Stimulated activated CD8-positive, alpha-beta memory T cell treated with anti-CD3 and anti-CD28 coated beads, Interleukin-15, amount 100 ng/mL, for 4 hours (primary cell): ENCODE measurements at regions not wholly inside any gene's neighbourhood (a gene's known extent, or its start where the extent isn't known, plus 50 kb on each side); places are given as distances from the start of the nearest gene placed in this dataset.

ENCODE experiments used
- DNase-seq, 2 donors: peaks; one replicate each; pipeline ENCODE4 v3.0.0-alpha.2; 2020; ENCODE audit warnings: low read depth in 2 of 2

DNA sequence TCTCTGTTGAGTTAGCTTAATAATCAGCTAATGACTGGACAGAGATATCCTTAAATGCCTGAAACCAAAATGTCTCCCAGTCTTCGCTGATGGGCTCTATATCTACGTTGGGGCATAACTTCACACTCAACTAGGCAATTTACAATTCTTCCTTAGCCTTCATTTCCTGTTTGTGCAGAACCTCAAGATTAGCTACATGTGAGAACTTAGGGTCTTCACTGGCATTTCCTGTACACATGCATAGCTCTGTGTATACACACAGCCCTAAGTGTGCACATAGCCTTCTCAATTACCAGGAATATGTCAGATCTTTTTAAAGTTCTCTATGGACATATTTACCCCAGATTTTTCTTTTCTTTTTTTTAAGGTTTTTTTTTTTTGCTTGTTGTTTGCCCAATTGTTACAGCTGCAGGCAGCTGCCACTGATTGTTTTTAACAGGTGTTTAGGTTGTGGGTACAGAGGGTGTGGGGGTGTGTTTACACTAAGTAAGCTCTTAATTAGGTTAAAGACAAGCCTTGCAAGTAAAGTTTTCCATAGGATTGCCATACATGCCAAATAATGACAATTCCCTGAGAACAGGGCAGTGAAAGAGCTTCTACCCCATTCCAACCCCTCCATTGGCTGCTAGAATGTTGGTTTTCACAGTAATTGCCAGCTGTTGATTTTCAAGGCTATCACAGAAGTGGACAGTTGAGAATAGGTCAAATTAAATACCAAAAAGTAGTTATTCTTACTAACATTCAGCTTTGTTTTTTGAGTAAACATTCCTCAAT, 441.0 kb downstream of the TLE4 start:
- DNase-seq = no peak

DNA sequence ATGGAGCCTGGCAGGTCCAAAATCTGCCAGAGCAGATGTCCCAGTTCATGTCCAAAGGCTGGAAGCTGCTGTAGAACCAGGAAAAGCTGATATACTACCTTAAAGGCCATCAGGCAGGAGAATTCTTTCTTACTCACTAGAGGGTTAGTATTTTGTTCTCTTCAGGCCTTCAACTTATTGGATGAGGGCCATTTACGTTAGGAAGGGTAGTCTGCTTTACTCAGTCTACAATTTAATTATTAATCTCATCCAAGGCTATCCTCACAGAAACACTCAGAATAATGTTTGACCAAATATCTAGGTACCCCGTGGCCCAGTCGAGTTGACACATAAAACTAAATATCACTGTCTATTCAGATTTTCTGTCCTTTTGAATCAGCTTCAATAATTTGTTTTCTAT, 437.4 kb downstream of the TLE4 start:
- DNase-seq = no peak

DNA sequence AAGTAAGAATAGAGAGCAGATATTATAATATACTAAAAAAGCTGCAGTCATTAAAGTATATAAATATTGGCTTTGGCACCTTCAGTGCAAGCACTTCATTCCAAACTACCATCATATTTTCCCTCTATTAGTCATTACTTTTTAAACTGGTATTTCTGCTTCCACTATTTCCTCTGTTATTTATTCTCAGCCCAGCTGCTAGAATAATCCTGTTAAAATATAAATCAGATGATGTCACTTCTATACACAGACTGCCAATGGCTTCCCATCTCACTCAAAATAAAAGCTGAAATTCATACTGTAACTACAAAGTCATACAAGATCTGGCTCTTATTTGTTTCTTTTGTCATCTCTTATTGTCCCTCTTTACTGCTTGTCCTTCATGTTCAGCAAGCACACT, 432.9 kb downstream of the TLE4 start:
- DNase-seq = no peak

DNA sequence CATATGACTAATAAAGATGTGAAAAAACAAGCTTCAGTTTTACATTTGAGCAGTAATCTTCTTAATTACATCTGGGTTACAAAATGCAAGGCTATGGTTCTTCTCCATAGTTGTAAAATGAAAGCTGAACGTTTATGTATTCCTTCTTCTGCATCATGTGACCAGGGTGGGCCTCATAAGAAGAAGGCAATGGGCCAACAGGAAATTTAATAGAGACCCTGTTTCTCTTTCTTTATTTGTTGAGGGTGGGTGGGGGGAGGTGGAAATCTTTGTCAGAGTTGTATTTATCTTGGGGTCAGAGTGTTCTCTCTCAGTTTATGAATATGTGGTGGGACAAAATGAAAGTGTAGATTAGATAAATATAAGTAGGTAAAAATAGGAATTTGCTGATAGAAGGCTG, 418.8 kb downstream of the TLE4 start:
- DNase-seq = no peak

DNA sequence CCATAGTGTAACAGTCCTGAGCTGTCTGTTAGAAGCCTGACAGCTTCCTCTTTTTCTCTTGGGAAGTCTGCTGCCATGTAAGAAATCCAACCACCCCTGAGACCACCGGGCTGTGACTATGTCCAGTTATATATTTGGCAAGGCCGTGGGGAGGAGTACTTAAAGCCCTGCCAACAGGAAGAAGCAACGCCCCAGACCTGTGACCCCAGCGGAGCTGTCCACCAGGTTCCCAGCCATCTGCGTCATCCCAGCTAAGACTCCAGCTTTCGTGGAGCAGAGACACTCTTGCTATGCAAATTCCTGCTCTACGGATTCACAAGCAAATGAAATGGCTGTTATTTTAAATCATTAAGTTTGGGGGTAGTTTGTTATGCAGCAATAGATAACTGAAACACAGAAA, 417.3 kb downstream of the TLE4 start:
- no peak for DNase-seq

DNA sequence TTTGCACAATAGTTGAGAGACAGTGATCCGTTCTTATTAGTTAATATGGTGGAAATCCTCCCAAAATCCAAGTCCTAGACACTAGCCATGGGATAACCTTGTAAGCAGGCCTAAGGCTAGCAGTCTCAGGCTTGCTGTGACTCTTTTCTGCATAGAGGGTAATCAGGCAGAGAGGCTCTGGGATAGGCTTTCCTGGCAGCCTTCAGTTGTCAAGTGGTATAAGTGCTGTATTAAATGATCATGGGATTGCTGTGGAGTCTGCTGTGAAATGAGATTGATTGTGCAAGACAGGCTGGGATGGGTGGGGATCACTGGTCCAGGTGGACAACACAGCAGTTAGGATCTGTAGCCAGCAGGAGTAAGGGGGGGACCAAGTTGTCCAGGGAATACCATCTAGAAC, 416.4 kb downstream of the TLE4 start:
- no peak for DNase-seq

DNA sequence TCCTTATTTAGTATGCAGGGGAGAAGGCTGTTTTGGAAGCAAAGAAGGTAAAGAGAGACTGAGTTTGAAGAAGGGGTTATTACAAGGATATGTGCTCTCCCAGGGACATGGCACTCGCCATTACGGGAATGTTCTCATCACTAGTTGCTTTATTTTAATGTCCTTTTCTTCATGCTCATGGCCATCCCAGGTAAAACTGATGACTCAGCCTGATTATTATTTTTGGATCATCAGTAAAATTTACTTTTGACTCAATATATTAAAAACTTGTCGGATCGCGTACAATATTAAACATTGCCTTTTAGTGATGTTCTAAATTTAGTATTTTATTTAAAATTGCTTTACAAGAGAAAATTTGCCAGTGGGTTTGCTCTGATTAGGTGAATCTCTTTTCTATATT, 414.7 kb downstream of the TLE4 start:
- no peak for DNase-seq

DNA sequence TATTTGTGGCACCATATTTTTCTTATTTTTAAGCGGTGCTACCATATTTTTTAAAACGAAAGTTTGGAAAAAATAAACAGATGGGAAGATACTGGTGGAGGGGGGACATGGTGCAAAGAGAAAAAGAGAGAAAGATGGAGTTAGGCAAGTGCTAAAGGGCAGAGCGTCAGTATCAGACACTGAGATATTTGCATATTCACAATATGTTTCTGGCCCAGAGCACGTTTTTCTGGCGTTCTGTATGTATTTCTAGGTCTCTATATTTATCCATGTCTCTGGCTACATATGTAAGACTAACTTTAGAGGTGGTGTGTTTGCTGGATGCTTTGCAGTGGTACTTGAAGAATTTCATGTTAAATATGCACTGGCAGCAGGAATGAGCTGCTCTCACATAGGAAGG, 414.0 kb downstream of the TLE4 start:
- DNase-seq = no peak

DNA sequence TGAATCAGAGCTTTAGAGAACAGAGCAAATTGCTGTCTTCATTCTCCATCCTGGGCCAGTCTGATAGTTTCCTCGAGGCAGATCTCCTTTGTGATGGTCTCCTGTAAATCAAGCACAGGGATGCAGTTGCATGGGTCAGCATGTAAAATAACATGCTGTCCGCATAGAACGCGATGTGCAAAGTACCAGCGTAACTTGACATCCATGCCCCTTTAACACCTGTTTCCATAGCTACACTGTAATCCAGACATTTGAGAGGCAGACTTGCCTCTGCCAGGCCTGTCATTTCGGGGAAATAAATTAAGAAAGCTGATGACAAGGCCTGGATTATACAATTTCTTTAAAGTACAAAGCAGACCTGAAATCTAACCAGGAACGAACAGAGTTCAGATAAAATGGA, 413.5 kb downstream of the TLE4 start:
- DNase-seq = no peak

DNA sequence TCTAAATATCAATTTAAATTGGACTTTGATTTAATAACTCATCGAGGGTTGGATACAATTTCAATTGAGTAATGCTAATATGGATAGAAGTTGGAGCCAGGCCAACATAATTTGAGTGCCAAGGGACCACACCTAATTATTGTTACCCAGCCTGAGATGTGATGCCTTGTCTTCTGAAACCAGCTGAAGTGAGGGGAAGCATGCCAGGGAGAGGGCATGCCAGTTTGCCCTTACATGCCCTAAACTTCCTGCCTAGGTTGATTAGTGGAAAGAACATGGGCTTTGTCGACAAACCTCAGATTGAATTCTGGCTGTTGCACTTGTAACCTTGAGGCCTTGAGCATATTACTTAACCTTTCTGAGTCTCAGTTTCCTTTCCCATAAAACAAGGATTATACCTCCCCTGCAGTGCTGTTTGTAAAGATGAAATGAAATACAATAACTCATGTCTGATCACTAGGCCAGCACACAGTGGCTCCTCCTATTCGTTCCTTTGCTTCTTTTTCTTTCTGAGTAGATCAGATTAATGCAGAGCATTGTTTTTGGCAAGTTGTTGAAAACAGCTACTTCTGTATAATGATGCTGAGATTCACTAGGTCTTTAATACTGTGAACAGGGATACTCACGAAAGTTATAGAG, 412.8 kb downstream of the TLE4 start:
- no peak for DNase-seq

DNA sequence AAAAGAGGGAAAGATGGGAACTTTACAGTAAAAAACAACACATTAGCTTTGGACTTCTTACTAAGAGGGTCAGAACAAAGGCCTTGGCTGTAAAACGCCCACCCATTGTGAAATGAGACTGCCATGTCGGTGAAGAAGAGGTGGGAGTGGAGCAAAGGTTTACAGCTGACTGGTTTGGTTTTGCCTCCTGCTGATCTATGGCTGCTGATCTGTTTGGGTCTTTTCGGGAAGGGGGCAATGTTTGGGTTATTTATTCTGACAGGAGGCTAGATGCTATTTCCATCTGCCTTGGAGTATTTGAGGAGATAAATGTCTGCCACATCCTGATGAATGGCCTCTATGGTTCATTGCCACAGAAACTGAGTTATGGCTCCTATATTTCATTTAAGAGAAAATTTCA, 408.7 kb downstream of the TLE4 start:
- DNase-seq = no peak

DNA sequence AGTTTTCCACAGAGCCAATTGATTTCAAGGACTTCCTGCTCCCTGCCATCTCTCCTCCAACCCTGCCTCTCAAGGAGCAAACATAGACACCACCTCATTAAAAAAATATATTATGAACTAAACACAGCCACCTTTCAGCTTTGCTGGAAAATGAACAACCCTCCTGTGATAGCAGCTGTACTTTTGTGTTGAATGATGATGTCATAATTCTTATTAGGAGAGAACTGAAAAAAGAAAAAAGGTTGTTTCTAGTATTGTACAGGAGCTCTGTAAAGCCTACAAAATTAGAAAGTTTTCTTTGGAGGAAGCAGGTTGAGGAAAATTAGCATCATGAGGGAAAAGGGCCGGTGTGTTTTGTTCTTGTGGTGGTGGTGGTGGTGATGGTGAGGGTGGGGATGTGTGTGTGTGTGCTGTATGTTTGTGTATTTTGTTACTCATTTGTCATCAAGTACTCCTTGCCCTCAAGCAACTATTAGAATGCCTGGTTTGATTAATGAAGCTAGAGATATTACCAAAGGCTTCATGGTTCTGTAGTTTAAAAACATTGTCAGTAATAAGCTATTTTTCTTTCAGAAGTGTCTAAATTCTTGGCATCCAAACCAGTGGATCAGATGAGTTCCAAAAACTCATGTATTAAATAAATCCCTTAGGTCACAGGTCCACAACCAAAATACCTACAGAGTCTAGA, 405.9 kb downstream of the TLE4 start:
- DNase-seq = no peak

DNA sequence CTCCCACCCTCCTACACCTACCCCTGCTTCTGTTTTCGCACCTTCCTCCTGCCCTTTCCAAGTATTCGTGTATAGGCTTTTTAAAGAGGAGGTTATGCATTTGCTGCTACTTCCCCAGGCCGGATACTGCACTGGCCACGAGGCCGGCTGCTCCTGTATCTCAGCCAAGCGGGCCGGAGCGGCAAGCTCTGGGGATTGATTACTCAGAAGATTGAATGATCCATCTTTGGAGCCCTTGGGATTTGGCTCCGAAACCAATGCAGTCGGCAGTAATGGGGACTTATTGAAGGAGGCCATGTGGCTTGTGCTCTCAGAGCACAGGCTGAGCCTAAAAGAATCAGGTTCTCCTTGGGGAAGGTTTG, 405.3 kb downstream of the TLE4 start:
- no peak for DNase-seq

DNA sequence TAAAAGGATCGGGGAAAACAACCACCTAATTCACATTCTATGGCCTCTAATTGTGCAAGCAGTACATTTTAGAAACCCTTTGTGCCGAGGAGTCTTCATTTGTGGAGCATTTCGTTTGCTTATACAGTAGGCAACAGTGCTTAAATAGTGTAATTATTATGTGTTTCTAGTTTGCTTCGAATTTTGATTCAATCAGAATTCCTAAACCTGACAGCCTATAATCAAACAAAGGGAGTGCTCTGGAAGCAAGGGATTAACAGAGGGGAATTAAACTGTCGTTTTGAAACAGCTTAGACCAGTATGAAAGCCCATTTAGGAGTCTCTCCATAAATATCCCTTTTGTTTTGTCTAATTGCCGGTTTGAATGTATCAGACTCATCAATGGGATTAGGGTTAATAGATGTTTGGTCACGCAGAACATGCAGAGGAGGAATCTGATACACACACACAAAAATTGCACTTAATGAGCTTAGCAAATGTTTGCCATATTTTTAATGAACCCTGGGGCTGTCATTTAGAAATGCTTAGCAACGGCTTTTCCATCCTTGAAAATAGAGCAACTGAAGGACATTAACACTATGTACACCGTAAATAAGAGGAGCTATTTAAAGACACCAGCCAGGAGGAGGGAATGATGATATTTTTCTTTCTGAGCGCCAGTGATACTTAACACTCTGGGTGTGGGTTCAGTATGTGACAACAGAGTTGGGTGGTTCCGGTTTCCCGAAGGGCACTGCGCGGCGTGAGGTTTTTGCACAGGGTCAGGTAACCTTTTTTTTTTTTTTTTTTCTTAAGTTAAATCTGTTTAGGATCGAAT, 404.7 kb downstream of the TLE4 start:
- DNase-seq = no peak

DNA sequence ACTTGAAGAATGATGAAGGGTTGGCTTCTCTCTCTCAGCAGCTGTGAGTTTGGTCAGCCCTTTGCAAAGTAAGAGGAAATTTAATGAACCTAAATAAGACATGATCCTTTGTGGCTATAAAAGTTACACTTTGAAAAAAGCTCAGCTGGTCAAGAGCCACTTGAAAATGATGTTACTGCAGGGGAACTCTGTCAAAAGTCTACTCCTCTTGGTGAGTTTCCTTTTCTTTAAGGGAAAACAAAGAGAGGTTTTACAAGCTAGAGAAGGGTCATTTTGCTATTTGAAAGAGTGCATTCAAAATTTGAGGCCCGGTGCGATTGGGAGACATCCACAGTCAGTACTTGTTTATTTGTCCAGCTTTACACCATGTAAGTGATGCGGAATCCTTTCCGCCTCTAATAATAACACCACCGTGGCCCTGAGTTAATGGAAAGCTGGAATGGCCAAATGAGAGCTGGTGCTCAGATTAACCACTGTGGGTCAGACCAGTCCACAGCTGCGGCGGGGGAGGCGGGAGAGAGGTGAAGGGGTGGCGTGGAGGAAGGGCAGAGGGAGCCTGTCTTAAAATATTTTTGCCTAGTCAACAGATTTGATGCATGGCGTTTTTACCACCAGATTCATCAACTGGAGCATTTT, 404.0 kb downstream of the TLE4 start:
- no peak for DNase-seq

DNA sequence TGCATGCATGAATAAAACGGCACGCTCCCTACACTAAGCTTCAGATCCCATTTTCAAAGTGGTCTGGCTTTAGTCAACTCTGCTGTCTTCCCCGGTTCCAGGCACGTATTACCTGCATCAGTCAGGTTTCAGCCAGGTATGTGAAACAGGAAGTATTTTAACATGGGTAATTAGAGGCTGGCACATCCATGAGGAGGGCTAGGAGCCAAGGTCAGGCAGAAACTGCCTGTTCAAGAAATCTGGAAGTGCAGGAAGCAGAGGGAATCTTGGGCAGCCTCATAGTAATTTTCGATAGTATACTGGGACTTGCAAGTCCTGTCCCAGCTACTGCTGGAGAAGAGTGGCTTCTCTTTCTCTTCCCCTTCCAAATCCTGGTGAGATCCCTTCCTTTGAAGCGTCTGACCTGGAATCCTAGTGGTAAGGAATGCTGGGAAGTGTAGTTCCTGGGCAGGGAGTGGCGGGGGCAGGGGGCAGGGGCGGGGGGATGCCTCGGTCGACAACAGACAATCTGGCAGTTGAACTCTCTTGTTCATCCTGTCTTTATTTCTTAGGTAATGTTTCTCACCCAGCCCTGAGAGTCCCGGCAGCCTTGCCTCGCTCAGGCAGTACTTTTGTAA, 403.1 kb downstream of the TLE4 start:
- no peak for DNase-seq

DNA sequence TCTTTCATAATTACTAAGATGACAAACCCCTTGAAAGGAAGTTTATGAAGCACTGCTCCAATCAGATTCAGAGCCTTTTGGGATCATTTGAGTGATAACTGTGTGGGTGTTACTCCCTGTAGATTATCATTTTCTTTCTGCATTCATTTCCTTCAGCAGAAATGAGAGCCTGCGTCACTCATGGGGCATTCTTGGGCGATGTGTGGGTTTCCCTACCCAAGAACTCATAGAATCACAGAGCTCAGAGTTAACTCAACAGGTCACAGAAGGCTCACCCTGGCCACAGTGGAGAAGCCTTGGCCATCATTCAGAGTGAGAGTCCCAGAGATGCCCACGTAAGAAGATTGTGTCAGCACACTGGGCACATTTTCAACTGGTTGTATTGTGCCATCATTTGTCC, 401.9 kb downstream of the TLE4 start:
- no peak for DNase-seq

DNA sequence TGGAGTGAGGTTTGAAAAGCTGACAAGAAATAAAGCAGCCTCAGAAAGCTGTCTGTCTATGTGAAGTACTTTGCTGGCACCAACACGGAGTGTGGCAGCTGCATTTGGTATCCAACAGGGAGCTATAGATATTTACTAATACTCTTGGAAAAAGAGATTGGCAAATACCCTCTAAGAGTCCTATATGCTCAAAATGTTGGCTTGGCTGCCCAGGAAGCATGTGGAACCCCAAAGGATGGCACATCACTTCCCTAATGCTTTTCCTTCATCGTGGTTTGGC, 398.3 kb downstream of the TLE4 start:
- no peak for DNase-seq

DNA sequence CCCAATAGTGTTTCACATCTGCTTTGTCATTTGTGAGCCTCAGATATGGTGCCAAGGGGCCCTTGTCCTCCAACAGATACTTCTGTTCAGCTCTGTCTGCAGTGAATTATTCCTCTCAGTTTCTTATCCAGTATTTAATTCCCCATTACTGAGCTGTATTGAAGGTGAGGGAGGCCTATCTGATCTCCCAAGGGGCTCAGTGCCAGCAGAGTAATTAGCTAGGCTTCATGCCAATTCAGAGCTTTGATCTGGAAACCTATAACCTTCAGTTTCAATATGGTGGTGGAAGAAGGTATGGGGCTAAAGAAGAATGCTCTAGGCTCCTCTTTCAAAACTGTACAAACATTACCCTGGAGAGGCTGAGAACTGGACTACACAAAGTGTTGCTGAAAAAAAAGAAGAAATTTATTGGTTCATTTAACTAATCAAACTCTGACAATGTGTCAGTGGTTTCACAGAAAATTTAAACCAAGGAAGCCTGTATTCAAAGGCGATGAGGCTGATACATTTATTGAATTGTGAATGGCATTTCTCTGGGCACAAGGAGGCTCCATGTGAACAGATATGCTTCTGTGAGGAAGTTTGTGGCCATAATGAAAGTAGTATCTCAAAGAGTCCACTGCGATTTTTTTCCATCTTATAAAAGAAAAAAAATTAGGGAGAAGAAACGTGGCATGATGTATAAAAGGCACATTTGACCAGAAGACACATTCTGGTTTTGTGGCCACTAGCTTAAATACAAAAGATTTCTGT, 397.8 kb downstream of the TLE4 start:
- DNase-seq = no peak

DNA sequence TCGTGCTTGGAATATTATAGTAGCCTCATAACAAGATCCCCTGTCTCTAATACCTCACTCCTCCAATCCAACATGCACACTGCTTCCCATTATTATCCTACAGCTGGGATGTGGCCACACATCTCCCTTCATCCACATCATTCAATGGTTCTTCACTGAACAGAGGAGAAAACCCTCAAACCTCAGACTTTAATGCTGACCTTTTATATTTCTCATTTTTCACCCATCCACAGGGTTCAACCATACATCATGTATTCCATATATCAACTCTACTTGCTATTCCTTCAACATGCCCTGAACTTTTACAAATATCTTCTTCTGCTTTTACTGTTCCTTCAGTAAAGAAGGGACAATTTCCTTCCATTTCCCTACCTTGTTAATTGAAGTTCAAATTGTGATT, 396.8 kb downstream of the TLE4 start:
- no peak for DNase-seq

DNA sequence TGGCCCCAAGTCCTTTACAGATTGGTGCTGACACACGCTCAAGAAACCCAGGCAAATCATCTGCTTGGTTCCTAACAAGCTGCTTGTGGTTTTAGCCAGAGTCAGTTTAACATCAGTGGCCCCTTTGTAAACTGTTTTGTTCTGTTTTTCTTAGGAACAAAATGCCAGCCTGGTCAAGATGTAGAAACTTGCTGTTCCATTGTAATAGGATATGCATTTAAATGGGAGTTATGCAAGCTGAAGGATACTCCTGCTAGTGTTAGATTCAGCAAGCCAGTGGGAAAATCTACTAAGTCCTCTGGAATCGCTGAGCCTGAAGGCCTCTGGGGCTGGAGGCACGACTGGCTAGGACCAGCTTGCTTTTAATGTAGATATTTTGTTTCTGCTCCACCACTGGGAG, 391.1 kb downstream of the TLE4 start:
- DNase-seq = no peak
